Left ventricle myocardium superior (tissue), 1 donor: ENCODE measurements at regions not wholly inside any gene's neighbourhood (a gene's known extent, or its start where the extent isn't known, plus 50 kb on each side); places are given as distances from the start of the nearest gene placed in this dataset.
"Not testable (repeated sequence)": the region's sequence is repeated elsewhere in the genome, so short reads cannot be mapped to it uniquely, and the experiment has no call there.

Source experiments
- ATAC-seq: fragments of 200-7000 bp; cut with Tn5 transposase; one replicate; pipeline ENCODE4 v1.9.1; 2020; ENCODE audit warnings: mild to moderate bottlenecking, moderate library complexity
- DNase-seq: peaks from one replicate; pipeline ENCODE4 v3.0.0-alpha.2; 2020
- intact Hi-C: fragments of 100-400 bp; cut with micrococcal nuclease; formaldehyde crosslinking; loops from one replicate; pipeline ENCODE4 v1.11.0; 2022
- donor health status: DM: no; HTN: yes; CAD: no; lungs with severe emphysema.

GRCh38 chr6:8995156-8995555 is 559.8 kb upstream of the SLC35B3 start:
- intact Hi-C loops: no loop called here
- no peak for DNase-seq
- no peak for ATAC-seq

- ATAC-seq: no peak
- no peak for DNase-seq
- intact Hi-C loops: no loop called here
These were observed 557.8 kb upstream of the SLC35B3 start for GRCh38 chr6:8993111-8993510.

- ATAC-seq (no peak), DNase-seq (no peak)
- intact Hi-C loops: no loop called here
These were observed 556.5 kb upstream of the SLC35B3 start for GRCh38 chr6:8991844-8992243.

- ATAC-seq: no peak
- intact Hi-C loops: no loop called here
- DNase-seq: no peak
These were observed 554.7 kb upstream of the SLC35B3 start for GRCh38 chr6:8990075-8990474.

GRCh38 chr6:8983202-8983688 is 547.9 kb upstream of the SLC35B3 start:
- DNase-seq (peak; percentile 50), ATAC-seq (peak; percentile 69)
- intact Hi-C loops: loop anchor here (10.0 kb wide), 1 partner anchor 1452 kb away; no protein-coding TSS in a partner anchor

- no peak for ATAC-seq
- no peak for DNase-seq
- intact Hi-C loops: loop anchor here (10.0 kb wide), 1 partner anchor 1452 kb away; no protein-coding TSS in a partner anchor
These were observed 547.3 kb upstream of the SLC35B3 start for GRCh38 chr6:8982668-8983067.

GRCh38 chr6:8973395-8973794 is 538.0 kb upstream of the SLC35B3 start:
- intact Hi-C loops: no loop called here
- ATAC-seq (no peak), DNase-seq (no peak)

GRCh38 chr6:8969747-8970146 is 534.4 kb upstream of the SLC35B3 start:
- intact Hi-C loops: no loop called here
- no peak for DNase-seq
- ATAC-seq: no peak

GRCh38 chr6:8958894-8959511 is 523.7 kb upstream of the SLC35B3 start:
- no peak for ATAC-seq
- no peak for DNase-seq
- intact Hi-C loops: no loop called here

GRCh38 chr6:8953310-8953709 is 518.0 kb upstream of the SLC35B3 start:
- DNase-seq (no peak), ATAC-seq (no peak)
- intact Hi-C loops: no loop called here

- intact Hi-C loops: no loop called here
- DNase-seq (no peak), ATAC-seq (no peak)
These were observed 513.4 kb upstream of the SLC35B3 start for GRCh38 chr6:8948733-8949132.

- DNase-seq: no peak
- intact Hi-C loops: no loop called here
- no peak for ATAC-seq
These were observed 512.6 kb upstream of the SLC35B3 start for GRCh38 chr6:8947900-8948299.

GRCh38 chr6:8944548-8944947 is 509.2 kb upstream of the SLC35B3 start:
- DNase-seq (no peak), ATAC-seq (no peak)
- intact Hi-C loops: no loop called here

GRCh38 chr6:8943073-8943472 is 507.7 kb upstream of the SLC35B3 start:
- no peak for ATAC-seq
- no peak for DNase-seq
- intact Hi-C loops: no loop called here

GRCh38 chr6:8941577-8941976 is 506.2 kb upstream of the SLC35B3 start:
- no peak for ATAC-seq
- DNase-seq: no peak
- intact Hi-C loops: no loop called here

- no peak for ATAC-seq
- DNase-seq: no peak
- intact Hi-C loops: no loop called here
These were observed 505.0 kb upstream of the SLC35B3 start for GRCh38 chr6:8940356-8940755.

- DNase-seq (no peak), ATAC-seq (no peak)
- intact Hi-C loops: no loop called here
These were observed 504.3 kb upstream of the SLC35B3 start for GRCh38 chr6:8939615-8940014.

GRCh38 chr6:8934318-8934717 is 499.0 kb upstream of the SLC35B3 start:
- ATAC-seq: no peak
- intact Hi-C loops: no loop called here
- no peak for DNase-seq

- intact Hi-C loops: no loop called here
- ATAC-seq: no peak
- no peak for DNase-seq
These were observed 494.7 kb upstream of the SLC35B3 start for GRCh38 chr6:8930009-8930408.

- ATAC-seq, intact Hi-C loops: not testable (repeated sequence)
These were observed 484.9 kb upstream of the SLC35B3 start for GRCh38 chr6:8920244-8920643.

GRCh38 chr6:8918196-8918595 is 482.9 kb upstream of the SLC35B3 start:
- intact Hi-C loops: no loop called here

More at GRCh38 chr6:8920244-8920643, 484.9 kb upstream of the SLC35B3 start:
- DNase-seq: not testable (repeated sequence)

More at GRCh38 chr6:8918196-8918595, 482.9 kb upstream of the SLC35B3 start:
- DNase-seq (no peak), ATAC-seq (no peak)
